Activated CD4-positive, alpha-beta memory T cell treated with anti-CD3 and anti-CD28 coated beads for 36 hours (primary cell): ENCODE measurements at regions not wholly inside any gene's neighbourhood (a gene's known extent, or its start where the extent isn't known, plus 50 kb on each side); places are given as distances from the start of the nearest gene placed in this dataset.

ENCODE experiments used
- CTCF ChIA-PET: fragments of 350-600 bp; sonication (Branson Sonifier 250); formaldehyde crosslinking; loops from one replicate; lab custom pipeline; 2021; ENCODE audit warnings: antibody characterized with exemption, inconsistent platforms; lab: Charles Lee
- POLR2A ChIA-PET: fragments of 350-600 bp; sonication (Branson Sonifier 250); formaldehyde crosslinking; loops from one replicate; lab custom pipeline; 2021; ENCODE audit warnings: antibody characterized with exemption; lab: Charles Lee
- DNase-seq: peaks from one replicate; pipeline ENCODE4 v3.0.0-alpha.2; 2020
- H3K27ac Mint-ChIP-seq: one replicate; pipeline ENCODE4 v1.8.0; 2021; ENCODE audit warnings: mixed read lengths
- H3K27me3 Mint-ChIP-seq: one replicate; pipeline ENCODE4 v1.8.0; 2021; ENCODE audit warnings: mixed read lengths
- H3K36me3 Mint-ChIP-seq: one replicate; pipeline ENCODE4 v1.8.0; 2021; ENCODE audit warnings: mixed read lengths
- H3K4me1 Mint-ChIP-seq: one replicate; pipeline ENCODE4 v1.8.0; 2021; ENCODE audit warnings: low read depth, mixed read lengths
- H3K4me3 Mint-ChIP-seq: one replicate; pipeline ENCODE4 v1.8.0; 2021; ENCODE audit warnings: mild to moderate bottlenecking, mixed read lengths
- H3K9me3 Mint-ChIP-seq: one replicate; pipeline ENCODE4 v1.8.0; 2021; ENCODE audit warnings: mixed read lengths
- intact Hi-C: fragments of 100-400 bp; cut with micrococcal nuclease; formaldehyde crosslinking; loops from one replicate; pipeline ENCODE4 v1.15.1; 2023

- ChIA-PET POLR2A (no interaction called here), CTCF (interaction anchor here (0.8 to 0.9 kb wide), 2 partner anchors 163 to 166 kb away, joined by 3 read pairs; no protein-coding TSS in a partner anchor)
- DNase-seq, result peak; percentile 69
These were observed 91.9 kb downstream of the TMEM30B start for GRCh38 chr14:61188978-61189808.

GRCh38 chr14:61188196-61188595, 92.9 kb downstream of the TMEM30B start:
- Mint-ChIP-seq H3K27ac (no peak overlapping the region), H3K36me3 (no peaks in the 10 kb centered on the region), H3K9me3 (no peaks in the 10 kb centered on the region), H3K4me3 (no peak overlapping the region), H3K27me3 (peaks cover 32% of the 10 kb centered on the region), H3K4me1 (peaks cover 22% of the 10 kb centered on the region)
- intact Hi-C loops, result loop anchor here (5.0 kb wide), 2 partner anchors 161 to 541 kb away; partner anchors contain the start of gene SIX1
- CTCF ChIA-PET, result no interaction called here
- POLR2A ChIA-PET, result interaction anchor here (0.7 kb wide), 1 partner anchor 33 kb away, joined by 3 read pairs; no protein-coding TSS in a partner anchor
- DNase-seq, result peak; percentile 42

More at GRCh38 chr14:61188978-61189808, 91.9 kb downstream of the TMEM30B start:
- Mint-ChIP-seq H3K27ac (no peak overlapping the region), H3K27me3 (peaks cover 32% of the 10 kb centered on the region), H3K4me1 (peaks cover 13% of the 10 kb centered on the region), H3K36me3 (no peaks in the 10 kb centered on the region), H3K9me3 (no peaks in the 10 kb centered on the region), H3K4me3 (peak overlapping the region; percentile 70)
- intact Hi-C loops, result loop anchor here (1.0 to 5.0 kb wide), 3 partner anchors 14 to 542 kb away; partner anchors contain the start of gene SIX1

GRCh38 chr14:61187196-61187905, 93.8 kb downstream of the TMEM30B start:
- no peaks in the 10 kb centered on the region for H3K36me3 Mint-ChIP-seq
- ChIA-PET POLR2A (no interaction called here), CTCF (no interaction called here)
- H3K27ac Mint-ChIP-seq, result no peak overlapping the region
- no peak for DNase-seq
- no peak overlapping the region for H3K4me3 Mint-ChIP-seq
- peaks cover 24% of the 10 kb centered on the region for H3K4me1 Mint-ChIP-seq
- H3K9me3 Mint-ChIP-seq, result no peaks in the 10 kb centered on the region
- peaks cover 32% of the 10 kb centered on the region for H3K27me3 Mint-ChIP-seq
- intact Hi-C loops, result loop anchor here (5.0 kb wide), 2 partner anchors 160 to 540 kb away; partner anchors contain the start of gene SIX1

GRCh38 chr14:61186341-61187195, 94.6 kb downstream of the TMEM30B start:
- POLR2A ChIA-PET, result no interaction called here
- no peaks in the 10 kb centered on the region for H3K9me3 Mint-ChIP-seq

GRCh38 chr14:61185534-61185933, 95.6 kb downstream of the TMEM30B start:
- peaks cover 24% of the 10 kb centered on the region for H3K27me3 Mint-ChIP-seq
- ChIA-PET CTCF (no interaction called here), POLR2A (no interaction called here)
- H3K36me3 Mint-ChIP-seq, result no peaks in the 10 kb centered on the region
- H3K4me3 Mint-ChIP-seq, result no peak overlapping the region
- intact Hi-C loops, result loop anchor here (5.0 kb wide), 2 partner anchors 158 to 538 kb away; partner anchors contain the start of gene SIX1
- H3K27ac Mint-ChIP-seq, result no peak overlapping the region
- DNase-seq, result no peak
- no peaks in the 10 kb centered on the region for H3K9me3 Mint-ChIP-seq
- H3K4me1 Mint-ChIP-seq, result peaks cover 24% of the 10 kb centered on the region

More at GRCh38 chr14:61186341-61187195, 94.6 kb downstream of the TMEM30B start:
- CTCF ChIA-PET, result no interaction called here
- intact Hi-C loops, result loop anchor here (5.0 kb wide), 2 partner anchors 159 to 539 kb away; partner anchors contain the start of gene SIX1
- no peak overlapping the region for H3K4me3 Mint-ChIP-seq
- no peak overlapping the region for H3K27ac Mint-ChIP-seq
- DNase-seq, result no peak
- H3K36me3 Mint-ChIP-seq, result no peaks in the 10 kb centered on the region
- H3K4me1 Mint-ChIP-seq, result peaks cover 24% of the 10 kb centered on the region
- H3K27me3 Mint-ChIP-seq, result peaks cover 26% of the 10 kb centered on the region

GRCh38 chr14:61184112-61184511, 97.0 kb downstream of the TMEM30B start:
- H3K36me3 Mint-ChIP-seq, result no peaks in the 10 kb centered on the region
- H3K9me3 Mint-ChIP-seq, result no peaks in the 10 kb centered on the region
- CTCF ChIA-PET, result no interaction called here
- H3K4me1 Mint-ChIP-seq, result peaks cover 20% of the 10 kb centered on the region
- H3K27me3 Mint-ChIP-seq, result peaks cover 14% of the 10 kb centered on the region
- DNase-seq, result no peak
- POLR2A ChIA-PET, result no interaction called here
- no peak overlapping the region for H3K4me3 Mint-ChIP-seq
- intact Hi-C loops, result no loop called here
- no peak overlapping the region for H3K27ac Mint-ChIP-seq

GRCh38 chr14:61183196-61183885, 97.8 kb downstream of the TMEM30B start:
- intact Hi-C loops, result no loop called here
- CTCF ChIA-PET, result interaction anchor here (0.7 to 1.1 kb wide), 2 partner anchors 20 to 99 kb away, joined by 3 read pairs; no protein-coding TSS in a partner anchor
- POLR2A ChIA-PET, result no interaction called here

GRCh38 chr14:61179796-61180398, 101.2 kb downstream of the TMEM30B start:
- H3K27ac Mint-ChIP-seq, result no peak overlapping the region
- intact Hi-C loops, result loop anchor here (5.0 kb wide), 5 partner anchors 67 to 973 kb away; partner anchors contain the start of genes SLC38A6 and TRMT5
- ChIA-PET CTCF (no interaction called here), POLR2A (no interaction called here)
- no peaks in the 10 kb centered on the region for H3K36me3 Mint-ChIP-seq
- DNase-seq, result no peak
- H3K4me3 Mint-ChIP-seq, result no peak overlapping the region
- peaks cover 2% of the 10 kb centered on the region for H3K27me3 Mint-ChIP-seq
- peaks cover 58% of the 10 kb centered on the region for H3K4me1 Mint-ChIP-seq
- H3K9me3 Mint-ChIP-seq, result no peaks in the 10 kb centered on the region

More at GRCh38 chr14:61183196-61183885, 97.8 kb downstream of the TMEM30B start:
- Mint-ChIP-seq H3K27ac (no peak overlapping the region), H3K36me3 (no peaks in the 10 kb centered on the region), H3K27me3 (peaks cover 14% of the 10 kb centered on the region), H3K4me1 (peaks cover 27% of the 10 kb centered on the region), H3K4me3 (no peak overlapping the region), H3K9me3 (no peaks in the 10 kb centered on the region)
- DNase-seq, result no peak

- DNase-seq, result no peak
- Mint-ChIP-seq H3K4me3 (no peak overlapping the region), H3K36me3 (no peaks in the 10 kb centered on the region), H3K27ac (peak overlapping the region; percentile 92), H3K27me3 (no peaks in the 10 kb centered on the region), H3K9me3 (no peaks in the 10 kb centered on the region), H3K4me1 (peaks cover 59% of the 10 kb centered on the region)
- intact Hi-C loops, result loop anchor here (5.0 kb wide), 5 partner anchors 68 to 972 kb away; partner anchors contain the start of genes SLC38A6 and TRMT5
- ChIA-PET POLR2A (interaction anchor here (0.6 kb wide), 1 partner anchor 140 kb away, joined by 5 read pairs; no protein-coding TSS in a partner anchor), CTCF (no interaction called here)
These were observed 102.0 kb downstream of the TMEM30B start for GRCh38 chr14:61179061-61179690.
